ENCODE measurements at regions not wholly inside any gene's neighbourhood (a gene's known extent, or its start where the extent isn't known, plus 50 kb on each side); places are given as distances from the start of the nearest gene placed in this dataset.

DNA sequence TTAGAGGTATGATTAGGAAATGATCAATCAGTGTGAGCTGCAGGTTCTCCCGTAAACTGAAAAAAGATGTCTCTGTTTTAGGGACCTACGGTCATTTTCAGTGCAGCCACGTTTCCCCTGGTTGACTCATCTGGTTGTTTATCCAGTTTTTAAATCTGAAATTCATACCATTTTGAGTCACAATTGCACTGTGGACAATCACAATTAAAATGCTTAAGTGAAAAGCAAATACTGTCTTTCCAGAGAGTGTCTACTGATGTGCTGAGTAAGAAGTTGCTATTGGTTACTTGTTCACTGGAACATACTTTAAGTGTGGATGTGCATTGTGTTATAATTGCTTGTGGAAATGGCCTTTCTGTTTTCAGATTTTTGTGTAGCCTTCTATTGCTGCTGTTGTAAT lies 305.1 kb upstream of the SASH1 start:
- TF ChIP-seq SUZ12 (IDR thresholded peaks at IDR 0.05; ENCODE audit: extremely low read depth, insufficient read depth, insufficient read length) (no peak), ZNF274 (IDR thresholded peaks at IDR 0.05; ENCODE audit: low read depth, low read length) (no peak)

Measured in NT2/D1 (cell line).